HG02973 (cell line): ENCODE measurements at regions not wholly inside any gene's neighbourhood (a gene's known extent, or its start where the extent isn't known, plus 50 kb on each side); places are given as distances from the start of the nearest gene placed in this dataset.
"Not testable (repeated sequence)": the region's sequence is repeated elsewhere in the genome, so short reads cannot be mapped to it uniquely, and the experiment has no call there.

ENCODE experiments used
- ATAC-seq: cut with Tn5 transposase; IDR thresholded peaks from one replicate; pipeline ENCODE4 v1.9.1; 2021; ENCODE audit warnings: moderate library complexity; ENCODE audit not compliant: unreplicated experiment

- ATAC-seq, result no peak
These were observed 51.0 kb upstream of the PHF24 start for GRCh38 chr9:34907044-34907443.

GRCh38 chr9:34899535-34900158, 58.4 kb upstream of the PHF24 start:
- ATAC-seq, result peak; percentile 69

GRCh38 chr9:34898846-34899245, 59.2 kb upstream of the PHF24 start:
- no peak for ATAC-seq

- ATAC-seq, result no peak
These were observed 62.0 kb upstream of the PHF24 start for GRCh38 chr9:34896112-34896511.

- ATAC-seq, result no peak
These were observed 65.2 kb upstream of the PHF24 start for GRCh38 chr9:34892886-34893285.

- no peak for ATAC-seq
These were observed 66.7 kb upstream of the PHF24 start for GRCh38 chr9:34891386-34891785.

- ATAC-seq, result no peak
These were observed 70.2 kb upstream of the PHF24 start for GRCh38 chr9:34887841-34888240.

- ATAC-seq, result no peak
These were observed 73.3 kb upstream of the PHF24 start for GRCh38 chr9:34884747-34885189.

GRCh38 chr9:34876096-34876495, 82.0 kb upstream of the PHF24 start:
- ATAC-seq, result no peak

GRCh38 chr9:34869390-34869789, 88.7 kb upstream of the PHF24 start:
- ATAC-seq, result no peak

- no peak for ATAC-seq
These were observed 91.5 kb upstream of the PHF24 start for GRCh38 chr9:34866614-34867013.

- ATAC-seq, result no peak
These were observed 94.7 kb upstream of the PHF24 start for GRCh38 chr9:34863426-34863825.

GRCh38 chr9:34862836-34863235, 95.2 kb upstream of the PHF24 start:
- no peak for ATAC-seq

- no peak for ATAC-seq
These were observed 96.0 kb upstream of the PHF24 start for GRCh38 chr9:34862043-34862442.

GRCh38 chr9:34855016-34855415, 103.1 kb upstream of the PHF24 start:
- ATAC-seq, result not testable (repeated sequence)

GRCh38 chr9:34830068-34830467, 120.1 kb upstream of the CCL21 start:
- ATAC-seq, result no peak

GRCh38 chr9:34826999-34827538, 117.1 kb upstream of the CCL21 start:
- no peak for ATAC-seq

GRCh38 chr9:34825775-34826174, 115.8 kb upstream of the CCL21 start:
- no peak for ATAC-seq

- ATAC-seq, result no peak
These were observed 113.8 kb upstream of the CCL21 start for GRCh38 chr9:34823778-34824177.

- ATAC-seq, result no peak
These were observed 100.2 kb upstream of the CCL21 start for GRCh38 chr9:34810187-34810524.

GRCh38 chr9:34809504-34810186, 99.7 kb upstream of the CCL21 start:
- no peak for ATAC-seq

- ATAC-seq, result no peak
These were observed 93.0 kb upstream of the CCL21 start for GRCh38 chr9:34802916-34803315.

- no peak for ATAC-seq
These were observed 87.4 kb upstream of the CCL21 start for GRCh38 chr9:34797367-34797766.
